Right lobe of liver (tissue), 6 donors: ENCODE measurements at regions not wholly inside any gene's neighbourhood (a gene's known extent, or its start where the extent isn't known, plus 50 kb on each side); places are given as distances from the start of the nearest gene placed in this dataset.
A peak's percentile ranks its signal among the peaks of the same experiment; 100 is the strongest.

Experiments
- ATAC-seq, 4 donors: fragments of 200-7000 bp; cut with Tn5 transposase; one replicate each; pipeline ENCODE4 v1.9.1; 2020; ENCODE audit warnings: mild to moderate bottlenecking in 4 of 4, moderate library complexity in 4 of 4
- DNase-seq, 3 donors: peaks; one replicate each; pipeline ENCODE4 v3.0.0-alpha.2; 2020
- H3K27ac ChIP-seq, 3 donors: fragments of 200-600 bp; one replicate each; pipeline ENCODE4 v1.8.0; 2022
- H3K27me3 ChIP-seq, 2 donors: fragments of 200-600 bp; one replicate each; pipeline ENCODE4 v1.8.0; 2022
- H3K36me3 ChIP-seq, 4 donors: fragments of 200-600 bp; sonication (generic) in 1 of 4; one replicate each; pipeline versions ENCODE4 v1.5.1 to v1.8.0; 2017 to 2022; ENCODE audit warnings: control low read depth in 1 of 4
- H3K4me1 ChIP-seq, 4 donors: fragments of 200-600 bp; sonication (generic) in 1 of 4; one replicate each; pipeline versions ENCODE4 v1.5.1 to v1.8.0; 2017 to 2022; ENCODE audit warnings: control low read depth in 1 of 4
- H3K4me3 ChIP-seq, 3 donors: fragments of 200-600 bp; one replicate each; pipeline ENCODE4 v1.8.0; 2022
- H3K9me3 ChIP-seq, 4 donors: fragments of 200-600 bp; sonication (generic) in 1 of 4; one replicate each; pipeline versions ENCODE4 v1.5.1 to v1.8.0; 2017 to 2022; ENCODE audit warnings: control low read depth in 1 of 4
- POLR2A ChIP-seq: fragments of 450-650 bp; IDR thresholded peaks from one replicate; pipeline ENCODE4 v1.6.1; 2017; ENCODE audit warnings: antibody characterized with exemption, mild to moderate bottlenecking
- WGBS: methylation state at CpG from one replicate; pipeline ENCODE4 v1.1.6; 2018; ENCODE audit warnings: low coverage, low lambda C conversion rate; ENCODE audit not compliant: insufficient coverage; ENCODE audit errors: missing lambda C conversion rate; 5-methylcytosine and 5-hydroxymethylcytosine counted together
- intact Hi-C, 2 donors: fragments of 100-400 bp; cut with DNase I; formaldehyde crosslinking; loops; one replicate each; pipeline versions ENCODE4 v1.11.2 to v1.14.1; 2022
- TF ChIP-seq, protein P1 (sequence below), 4 donors: fragments of 200-600 bp in 3 of 4; fragments of 450-650 bp in 1 of 4; IDR thresholded peaks; one replicate each; pipeline versions ENCODE4 v1.5.1 to v1.8.0; 2016 to 2022; ENCODE audit warnings: antibody characterized with exemption in 4 of 4, mild to moderate bottlenecking in 2 of 4
- donor health status: DM: no; HTN: yes; CAD: no.
- donor health status: DM: no; HTN: no; CAD: no.
- donor health status: DM: no; HTN: no; CAD: no.
- donor health status: DM: no; HTN: yes; CAD: no.
- donor health status: DM: no; HTN: yes; CAD: no.

DNA sequence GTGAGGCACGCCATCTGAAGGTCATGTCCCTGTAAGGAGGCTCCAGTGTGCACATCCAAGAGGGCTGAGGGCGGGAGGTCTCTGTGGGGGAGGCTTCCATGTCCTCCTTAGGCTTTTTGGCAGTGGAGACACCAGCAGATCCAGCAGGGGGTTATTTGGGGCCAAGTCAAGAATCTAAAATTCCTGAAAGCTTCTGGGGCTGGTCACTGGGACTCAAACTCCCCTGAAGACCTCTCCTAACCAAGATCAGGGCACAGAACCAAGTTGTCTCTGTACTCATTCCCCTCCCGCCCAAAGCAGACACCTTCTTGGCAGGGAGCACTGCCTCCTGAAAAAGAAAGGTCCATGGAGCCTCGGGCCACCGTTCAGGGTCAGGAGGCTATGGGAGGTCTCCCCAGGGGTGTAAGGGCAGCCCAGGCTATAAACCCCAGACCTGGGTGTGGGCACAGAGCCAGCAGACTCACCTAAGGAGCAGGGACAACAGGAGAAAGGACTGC is 127.4 kb upstream of the ADRA1B start:
- intact Hi-C loops, result no loop called here
- Histone ChIP-seq H3K4me3 (no peak overlapping the region), H3K4me1 (no peaks in the 10 kb centered on the region), H3K27ac (no peak overlapping the region), H3K36me3 (no peaks in the 10 kb centered on the region), H3K9me3 (no peaks in the 10 kb centered on the region), H3K27me3 (no peaks in the 10 kb centered on the region)
- no peak for DNase-seq
- no peak for TF ChIP-seq POLR2A
- TF ChIP-seq, protein P1, sequence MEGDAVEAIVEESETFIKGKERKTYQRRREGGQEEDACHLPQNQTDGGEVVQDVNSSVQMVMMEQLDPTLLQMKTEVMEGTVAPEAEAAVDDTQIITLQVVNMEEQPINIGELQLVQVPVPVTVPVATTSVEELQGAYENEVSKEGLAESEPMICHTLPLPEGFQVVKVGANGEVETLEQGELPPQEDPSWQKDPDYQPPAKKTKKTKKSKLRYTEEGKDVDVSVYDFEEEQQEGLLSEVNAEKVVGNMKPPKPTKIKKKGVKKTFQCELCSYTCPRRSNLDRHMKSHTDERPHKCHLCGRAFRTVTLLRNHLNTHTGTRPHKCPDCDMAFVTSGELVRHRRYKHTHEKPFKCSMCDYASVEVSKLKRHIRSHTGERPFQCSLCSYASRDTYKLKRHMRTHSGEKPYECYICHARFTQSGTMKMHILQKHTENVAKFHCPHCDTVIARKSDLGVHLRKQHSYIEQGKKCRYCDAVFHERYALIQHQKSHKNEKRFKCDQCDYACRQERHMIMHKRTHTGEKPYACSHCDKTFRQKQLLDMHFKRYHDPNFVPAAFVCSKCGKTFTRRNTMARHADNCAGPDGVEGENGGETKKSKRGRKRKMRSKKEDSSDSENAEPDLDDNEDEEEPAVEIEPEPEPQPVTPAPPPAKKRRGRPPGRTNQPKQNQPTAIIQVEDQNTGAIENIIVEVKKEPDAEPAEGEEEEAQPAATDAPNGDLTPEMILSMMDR (IDR thresholded peaks at IDR 0.05), result no peak
- WGBS, result 63% methylated on average over 4 of the region's 5 CpGs
- ATAC-seq, result peak in 2 of 4 donors; percentile 30 to 31

DNA sequence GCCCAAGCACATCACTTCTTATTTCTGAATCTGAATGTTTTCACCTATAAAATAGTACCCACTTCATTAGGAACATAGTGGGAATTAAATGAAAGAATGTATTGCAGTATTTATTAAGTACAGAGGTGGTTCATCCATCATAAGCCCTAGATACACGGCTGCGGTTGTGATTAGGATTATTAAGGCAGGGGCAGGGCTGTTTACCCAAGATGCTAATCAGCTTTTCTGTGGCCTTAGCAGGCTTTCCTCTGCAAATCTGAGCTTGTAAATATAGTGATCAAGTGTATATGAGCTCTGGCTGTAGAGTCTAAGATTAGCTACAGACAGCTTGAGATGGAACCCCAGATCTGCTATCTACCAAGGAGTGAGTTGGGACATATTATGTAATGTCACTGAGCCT is 124.1 kb upstream of the ADRA1B start:
- no peak for DNase-seq
- no peak for TF ChIP-seq POLR2A
- TF ChIP-seq, protein P1 (IDR thresholded peaks at IDR 0.05), result no peak
- Histone ChIP-seq H3K27me3 (no peaks in the 10 kb centered on the region), H3K27ac (no peak overlapping the region), H3K9me3 (no peaks in the 10 kb centered on the region), H3K36me3 (no peaks in the 10 kb centered on the region), H3K4me1 (no peaks in the 10 kb centered on the region), H3K4me3 (no peak overlapping the region)
- ATAC-seq, result no peak
- WGBS, result 62% methylated on average over 2 of the region's 2 CpGs
- intact Hi-C loops, result no loop called here

DNA sequence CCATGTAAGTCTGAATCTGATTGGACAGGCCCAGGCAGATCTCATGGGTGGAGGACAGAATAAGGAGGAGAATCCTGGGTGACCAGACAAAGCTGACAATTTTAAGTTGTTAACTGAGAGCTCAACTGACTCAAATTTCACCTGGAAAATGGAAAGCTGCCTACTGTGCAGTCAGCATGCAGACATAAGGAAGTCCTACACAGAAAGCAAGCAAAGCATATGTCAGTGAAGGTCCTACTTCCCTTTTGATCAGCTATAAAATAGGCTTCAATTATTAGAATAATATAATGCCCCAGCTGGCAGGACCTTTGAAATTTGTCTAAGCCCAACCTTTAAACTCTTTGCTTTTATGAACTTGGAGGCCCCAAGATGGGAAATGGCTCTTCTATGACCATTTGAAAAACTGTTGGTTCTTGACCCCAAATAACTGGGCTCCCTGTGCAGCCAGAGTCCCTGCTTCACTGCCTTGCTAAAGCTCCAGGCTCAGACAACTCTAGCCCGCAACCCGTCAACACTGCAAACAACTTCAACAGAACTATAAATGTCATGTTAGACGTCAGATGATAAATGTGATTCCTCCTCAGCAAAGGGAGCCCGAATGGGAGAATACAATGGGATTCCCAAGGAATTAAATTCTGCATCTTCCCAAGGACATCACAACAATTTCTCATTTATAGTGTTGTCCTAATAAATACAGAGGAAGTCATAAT is 118.9 kb upstream of the ADRA1B start:
- Histone ChIP-seq H3K9me3 (no peaks in the 10 kb centered on the region), H3K27me3 (no peaks in the 10 kb centered on the region), H3K4me3 (no peak overlapping the region), H3K4me1 (no peaks in the 10 kb centered on the region), H3K36me3 (no peaks in the 10 kb centered on the region), H3K27ac (no peak overlapping the region)
- no peak for TF ChIP-seq POLR2A
- TF ChIP-seq, protein P1 (IDR thresholded peaks at IDR 0.05), result no peak
- DNase-seq (no peak), ATAC-seq (peak in 1 of 4 donors; percentile 39)
- 84% methylated on average over 4 of the region's 4 CpGs for WGBS
- intact Hi-C loops, result no loop called here

DNA sequence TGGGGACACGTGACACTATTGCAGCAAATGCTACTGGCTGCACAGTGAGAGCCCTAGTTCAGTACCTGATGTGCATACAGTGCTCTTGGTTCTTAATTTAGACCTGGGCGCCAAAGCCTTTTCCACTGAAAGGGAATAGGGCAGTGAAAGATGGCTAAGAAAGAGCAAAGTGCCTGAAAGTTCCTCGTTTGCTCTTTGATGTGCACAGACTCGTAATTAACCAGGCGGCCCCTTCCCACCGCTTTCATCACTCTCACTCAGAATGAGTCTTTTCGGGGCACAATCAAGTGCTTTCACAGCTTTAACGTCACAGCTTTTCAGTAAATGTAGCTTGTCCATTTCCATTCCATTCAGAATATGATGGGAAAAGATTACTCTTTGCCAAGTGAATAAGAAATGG is 116.6 kb upstream of the ADRA1B start:
- TF ChIP-seq, protein P1 (IDR thresholded peaks at IDR 0.05), result no peak
- TF ChIP-seq POLR2A, result no peak
- no peaks in the 10 kb centered on the region for H3K9me3 ChIP-seq
- no peaks in the 10 kb centered on the region for H3K27me3 ChIP-seq
- no peak overlapping the region for H3K4me3 ChIP-seq
- H3K4me1 ChIP-seq, result no peaks in the 10 kb centered on the region
- ATAC-seq (no peak), DNase-seq (no peak)
- no peak overlapping the region for H3K27ac ChIP-seq
- H3K36me3 ChIP-seq, result no peaks in the 10 kb centered on the region
- intact Hi-C loops, result no loop called here
- WGBS, result 54% methylated on average over 7 of the region's 8 CpGs
